ENCODE measurements at regions not wholly inside any gene's neighbourhood (a gene's known extent, or its start where the extent isn't known, plus 50 kb on each side); places are given as distances from the start of the nearest gene placed in this dataset.

GRCh38 chr4:34046580-34046979, 2197.7 kb downstream of the ARAP2 start:
- TF ChIP-seq EZH2phosphoT487 (IDR thresholded peaks at IDR 0.05; ENCODE audit: insufficient read depth, low read depth) (no peak), EZH2 (IDR thresholded peaks at IDR 0.05; ENCODE audit: insufficient read depth, poor library complexity, severe bottlenecking) (no peak)
